B cell (primary cell): ENCODE measurements at regions not wholly inside any gene's neighbourhood (a gene's known extent, or its start where the extent isn't known, plus 50 kb on each side); places are given as distances from the start of the nearest gene placed in this dataset.

ENCODE experiments used
- EZH2 ChIP-seq: IDR thresholded peaks from 2 replicates; pipeline ENCODE4 v1.6.1; 2012; ENCODE audit warnings: borderline replicate concordance, low read depth, mild to moderate bottlenecking, moderate library complexity, low read length; ENCODE audit not compliant: insufficient read depth, poor library complexity, severe bottlenecking
- TF ChIP-seq, protein P1 (sequence below): fragments of 200-600 bp; IDR thresholded peaks from one replicate; pipeline ENCODE4 v1.8.0; 2022; ENCODE audit warnings: antibody characterized with exemption, mild to moderate bottlenecking

DNA sequence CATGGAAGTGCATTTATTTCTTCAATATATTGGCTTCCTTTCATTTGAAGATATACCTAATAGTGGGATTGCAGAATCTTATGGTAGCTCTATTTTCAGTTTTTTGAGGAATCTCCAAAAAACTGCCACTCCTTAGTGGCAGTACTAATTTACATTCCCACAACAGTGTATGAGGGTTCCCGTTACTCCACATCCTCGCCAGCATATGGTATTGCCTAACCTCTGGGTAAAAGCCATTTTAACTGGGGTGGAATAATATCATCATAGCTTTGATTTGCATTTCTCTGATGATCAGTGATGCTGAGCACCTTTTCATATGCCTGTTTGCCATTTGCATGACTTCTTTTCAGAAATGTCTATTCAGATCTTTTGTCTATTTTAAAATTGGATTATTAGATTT, 471.9 kb upstream of the UBE2E3 start:
- TF ChIP-seq, protein P1, sequence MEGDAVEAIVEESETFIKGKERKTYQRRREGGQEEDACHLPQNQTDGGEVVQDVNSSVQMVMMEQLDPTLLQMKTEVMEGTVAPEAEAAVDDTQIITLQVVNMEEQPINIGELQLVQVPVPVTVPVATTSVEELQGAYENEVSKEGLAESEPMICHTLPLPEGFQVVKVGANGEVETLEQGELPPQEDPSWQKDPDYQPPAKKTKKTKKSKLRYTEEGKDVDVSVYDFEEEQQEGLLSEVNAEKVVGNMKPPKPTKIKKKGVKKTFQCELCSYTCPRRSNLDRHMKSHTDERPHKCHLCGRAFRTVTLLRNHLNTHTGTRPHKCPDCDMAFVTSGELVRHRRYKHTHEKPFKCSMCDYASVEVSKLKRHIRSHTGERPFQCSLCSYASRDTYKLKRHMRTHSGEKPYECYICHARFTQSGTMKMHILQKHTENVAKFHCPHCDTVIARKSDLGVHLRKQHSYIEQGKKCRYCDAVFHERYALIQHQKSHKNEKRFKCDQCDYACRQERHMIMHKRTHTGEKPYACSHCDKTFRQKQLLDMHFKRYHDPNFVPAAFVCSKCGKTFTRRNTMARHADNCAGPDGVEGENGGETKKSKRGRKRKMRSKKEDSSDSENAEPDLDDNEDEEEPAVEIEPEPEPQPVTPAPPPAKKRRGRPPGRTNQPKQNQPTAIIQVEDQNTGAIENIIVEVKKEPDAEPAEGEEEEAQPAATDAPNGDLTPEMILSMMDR = no peak
- TF ChIP-seq EZH2 = no peak
